ELF-1 (cell line): ENCODE measurements at regions not wholly inside any gene's neighbourhood (a gene's known extent, or its start where the extent isn't known, plus 50 kb on each side); places are given as distances from the start of the nearest gene placed in this dataset.
"Not testable (repeated sequence)": the region's sequence is repeated elsewhere in the genome, so short reads cannot be mapped to it uniquely, and the experiment has no call there.

Experiments used
- DNase-seq: peaks from one replicate; pipeline ENCODE4 v3.0.0-alpha.2; 2016; ENCODE audit warnings: low read depth, low spot score

- DNase-seq, result no peak
Observed at GRCh38 chr7:136130511-136131303, 153.5 kb upstream of the MTPN start.

- DNase-seq, result no peak
Observed at GRCh38 chr7:136128050-136128449, 150.9 kb upstream of the MTPN start.

GRCh38 chr7:136123352-136123751 is 146.2 kb upstream of the MTPN start:
- no peak for DNase-seq

GRCh38 chr7:136122026-136122425 is 144.9 kb upstream of the MTPN start:
- no peak for DNase-seq

GRCh38 chr7:136117539-136117938 is 140.4 kb upstream of the MTPN start:
- DNase-seq, result no peak

GRCh38 chr7:136116186-136116585 is 139.0 kb upstream of the MTPN start:
- DNase-seq, result no peak

- DNase-seq, result peak; percentile 73
Observed at GRCh38 chr7:136114966-136115762, 138.0 kb upstream of the MTPN start.

GRCh38 chr7:136114467-136114866 is 137.3 kb upstream of the MTPN start:
- DNase-seq, result not testable (repeated sequence)

- not testable (repeated sequence) for DNase-seq
Observed at GRCh38 chr7:136109037-136109436, 131.9 kb upstream of the MTPN start.

- no peak for DNase-seq
Observed at GRCh38 chr7:136105191-136105590, 128.0 kb upstream of the MTPN start.

GRCh38 chr7:136104269-136104603 is 127.1 kb upstream of the MTPN start:
- DNase-seq, result no peak

GRCh38 chr7:136103545-136104268 is 126.5 kb upstream of the MTPN start:
- DNase-seq, result no peak

- DNase-seq, result no peak
Observed at GRCh38 chr7:136102881-136103280, 125.7 kb upstream of the MTPN start.

GRCh38 chr7:136092714-136093113 is 115.6 kb upstream of the MTPN start:
- DNase-seq, result not testable (repeated sequence)

GRCh38 chr7:136087881-136088280 is 110.7 kb upstream of the MTPN start:
- no peak for DNase-seq

- DNase-seq, result peak; percentile 57
Observed at GRCh38 chr7:136086712-136087111, 109.6 kb upstream of the MTPN start.

- no peak for DNase-seq
Observed at GRCh38 chr7:136079934-136080333, 102.8 kb upstream of the MTPN start.

GRCh38 chr7:136079478-136079892 is 102.3 kb upstream of the MTPN start:
- DNase-seq, result no peak

GRCh38 chr7:136079066-136079465 is 101.9 kb upstream of the MTPN start:
- no peak for DNase-seq

- DNase-seq, result no peak
Observed at GRCh38 chr7:136078630-136079029, 101.5 kb upstream of the MTPN start.

- no peak for DNase-seq
Observed at GRCh38 chr7:136076954-136077353, 99.8 kb upstream of the MTPN start.

- no peak for DNase-seq
Observed at GRCh38 chr7:136074843-136075242, 97.7 kb upstream of the MTPN start.
